Tongue (tissue), 1 donor: ENCODE measurements at regions not wholly inside any gene's neighbourhood (a gene's known extent, or its start where the extent isn't known, plus 50 kb on each side); places are given as distances from the start of the nearest gene placed in this dataset.
A peak's percentile ranks its signal among the peaks of the same experiment; 100 is the strongest.
"Not testable (repeated sequence)": the region's sequence is repeated elsewhere in the genome, so short reads cannot be mapped to it uniquely, and the experiment has no call there.

ENCODE experiments used
- DNase-seq: peaks from one replicate; pipeline ENCODE4 v3.0.0-alpha.2; 2015

DNA sequence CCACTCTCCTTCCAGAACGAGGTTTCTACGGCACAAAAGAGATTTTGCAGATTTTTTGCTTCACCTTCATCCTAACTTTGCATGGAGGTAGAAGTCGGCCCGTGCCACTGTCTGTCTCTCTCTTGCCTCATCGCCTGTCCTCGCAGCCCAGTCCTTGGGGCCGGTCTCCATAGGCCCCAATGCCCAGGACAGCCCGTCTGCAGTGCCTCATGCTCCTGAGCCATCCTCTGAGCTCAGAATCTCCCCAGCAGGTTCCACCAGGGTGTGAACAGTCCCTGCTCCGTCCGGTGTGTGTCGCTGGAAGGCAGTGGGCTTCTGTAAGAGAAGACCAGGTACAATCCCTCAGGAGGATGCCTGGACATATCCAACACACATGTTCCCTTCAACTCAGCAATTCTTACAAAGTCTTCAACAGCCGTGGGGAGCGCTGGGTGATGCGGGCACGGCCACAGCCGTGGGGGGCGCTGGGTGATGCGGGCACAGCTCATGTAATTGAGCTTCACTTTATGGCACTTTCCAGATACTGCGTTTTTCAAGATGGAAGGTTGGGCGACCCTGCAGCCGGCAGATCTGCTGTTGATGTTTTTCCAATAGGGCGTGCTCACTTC is 231.9 kb downstream of the DLL1 start:
- DNase-seq = no peak

DNA sequence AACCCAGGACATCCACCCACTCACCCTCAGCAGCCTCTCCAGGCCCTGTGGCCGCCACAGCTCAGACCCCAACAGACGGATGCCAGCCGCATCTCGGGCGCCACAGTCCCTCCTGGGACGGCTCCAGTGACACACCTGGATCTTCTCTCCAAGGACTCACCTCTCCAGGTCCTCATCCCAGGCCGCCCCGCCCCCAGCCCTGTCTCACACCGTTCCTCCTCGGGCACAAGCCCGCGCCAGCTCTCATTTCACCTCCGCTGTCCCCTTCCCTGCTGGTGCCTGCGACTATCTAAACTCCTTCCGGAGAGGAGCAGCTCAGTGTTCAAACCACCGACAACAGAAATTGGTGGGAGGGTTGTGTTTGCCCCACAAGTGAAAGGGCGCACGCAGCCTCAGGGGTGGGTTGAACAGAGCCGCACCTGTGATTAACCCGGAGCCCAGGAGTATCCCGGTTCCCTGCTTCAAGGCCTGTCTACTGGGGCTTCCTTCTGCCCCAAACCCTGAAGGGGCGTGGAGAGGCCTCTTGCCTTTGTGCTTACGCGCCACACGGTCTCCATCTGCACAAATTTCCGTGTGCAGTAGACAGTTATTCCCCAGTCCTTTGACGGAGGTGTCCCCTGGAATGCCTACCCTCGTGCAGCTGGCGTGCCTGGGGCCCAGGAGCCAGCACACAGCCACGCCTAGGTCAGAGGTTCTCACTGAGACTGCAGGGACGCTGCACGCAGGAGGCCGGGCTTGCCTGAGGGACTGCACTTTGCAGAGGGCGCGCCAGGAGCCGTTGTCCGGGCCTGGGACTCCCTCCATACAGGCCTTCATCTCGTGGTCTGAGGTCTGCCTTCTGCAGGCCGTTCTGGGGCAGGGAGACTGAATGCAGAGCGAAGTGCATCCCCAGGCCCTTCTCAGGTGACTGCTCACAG is 232.7 kb downstream of the DLL1 start:
- no peak for DNase-seq

DNA sequence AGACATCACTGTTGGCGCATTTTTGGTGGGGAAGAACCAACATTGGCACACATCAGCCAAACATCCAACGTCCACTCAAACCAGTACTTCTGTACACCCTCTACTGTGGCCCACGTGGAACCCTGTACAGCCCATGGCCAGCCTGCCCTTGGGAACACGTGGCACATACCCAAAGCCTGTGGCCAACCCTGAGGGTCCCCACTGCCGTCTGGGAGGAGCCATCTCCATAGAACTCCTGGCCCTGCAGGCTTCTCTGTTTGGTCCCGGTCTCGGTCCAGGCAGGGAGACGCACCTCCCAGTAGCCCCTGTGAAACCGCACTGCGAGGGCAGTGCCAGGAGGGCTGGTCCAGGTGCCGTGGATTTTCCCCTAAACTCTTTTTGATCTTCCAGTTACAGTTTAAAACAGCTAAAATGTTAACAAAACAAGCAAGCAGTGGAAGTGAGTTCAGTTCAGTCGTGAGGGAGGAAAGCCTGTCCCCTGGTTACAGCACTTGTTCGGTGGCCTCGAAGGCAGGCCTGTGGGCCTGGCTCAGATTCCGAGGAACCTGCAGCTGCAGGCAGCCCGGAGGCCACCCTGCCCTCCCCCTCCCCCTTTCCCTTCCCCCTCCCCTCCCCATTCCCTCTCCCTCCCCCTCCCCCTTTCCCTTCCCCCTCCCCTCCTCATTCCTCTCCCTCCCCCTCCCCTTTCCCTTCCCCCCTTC is 233.7 kb downstream of the DLL1 start:
- no peak for DNase-seq

DNA sequence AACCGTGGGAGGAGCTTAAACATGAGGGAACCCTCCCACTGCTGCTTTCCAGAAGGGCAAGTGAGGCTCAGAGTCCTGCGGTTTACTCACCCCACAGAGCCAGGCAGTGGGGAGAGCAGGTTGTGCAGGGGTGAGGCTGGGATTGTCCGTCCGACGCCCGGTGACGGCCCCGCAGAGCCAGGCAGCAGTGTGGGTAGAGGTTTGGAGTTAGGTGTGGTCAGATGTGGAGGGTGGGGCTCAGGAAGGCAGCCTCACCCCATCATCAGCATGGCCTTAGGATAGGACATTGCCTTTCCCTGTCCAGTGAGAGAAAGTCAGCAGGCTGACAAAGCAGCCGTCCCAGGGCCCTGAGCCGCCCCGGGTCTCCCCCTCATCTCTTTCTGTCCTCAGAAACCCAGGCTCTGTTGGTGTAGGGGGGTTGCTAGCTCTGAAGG is 234.6 kb downstream of the DLL1 start:
- DNase-seq = no peak

DNA sequence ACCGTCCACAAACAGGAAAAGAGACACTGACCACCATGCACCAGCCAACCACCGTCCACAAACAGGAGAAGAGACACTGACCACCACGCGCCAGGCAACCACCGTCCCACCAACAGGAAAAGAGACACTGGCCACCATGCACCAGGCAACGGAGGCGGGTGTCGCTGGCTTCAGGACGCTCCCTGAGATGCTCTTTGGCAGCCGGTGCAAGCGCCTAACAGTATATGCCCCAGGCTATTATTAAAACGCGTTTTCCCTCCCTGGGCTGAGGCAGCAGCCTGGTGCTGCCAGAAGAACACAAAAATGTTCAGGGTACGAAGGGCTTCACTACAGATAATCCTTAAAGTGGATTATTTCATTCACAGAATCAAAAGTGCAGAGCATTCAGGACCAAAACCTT is 235.1 kb downstream of the DLL1 start:
- not testable (repeated sequence) for DNase-seq

DNA sequence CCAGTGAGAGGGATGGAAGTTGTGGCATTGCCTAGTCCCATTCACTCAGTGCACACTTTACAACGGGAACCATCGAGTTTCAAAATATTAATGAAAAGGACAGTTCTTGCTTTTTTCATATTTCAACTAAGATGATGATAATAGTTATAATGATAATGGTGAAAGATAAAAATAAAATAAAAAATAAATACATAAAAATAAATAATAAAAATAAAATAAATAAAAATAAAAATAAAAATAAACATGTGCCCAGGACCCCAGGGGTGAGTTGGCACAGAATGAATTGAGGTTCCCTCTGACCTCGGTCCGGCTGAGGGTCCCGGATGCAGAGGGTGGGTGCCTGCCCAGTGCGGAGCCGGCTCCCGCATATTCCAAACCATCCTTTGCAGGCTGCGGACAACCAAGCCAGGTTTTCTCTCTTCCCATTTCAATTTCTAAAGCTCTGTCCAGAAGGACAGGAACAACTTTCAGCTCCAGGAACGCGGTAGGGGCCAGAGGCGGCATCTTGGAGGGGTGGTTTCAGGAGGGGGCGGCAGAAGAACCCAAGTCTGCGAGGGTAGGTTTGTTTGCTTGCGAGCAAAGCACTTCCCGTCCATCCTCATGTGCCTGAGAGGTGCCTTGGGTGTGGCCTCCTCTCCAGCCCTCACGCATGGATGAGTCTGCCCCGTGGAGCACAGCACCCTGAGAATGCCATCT is 236.8 kb downstream of the DLL1 start:
- DNase-seq = no peak

DNA sequence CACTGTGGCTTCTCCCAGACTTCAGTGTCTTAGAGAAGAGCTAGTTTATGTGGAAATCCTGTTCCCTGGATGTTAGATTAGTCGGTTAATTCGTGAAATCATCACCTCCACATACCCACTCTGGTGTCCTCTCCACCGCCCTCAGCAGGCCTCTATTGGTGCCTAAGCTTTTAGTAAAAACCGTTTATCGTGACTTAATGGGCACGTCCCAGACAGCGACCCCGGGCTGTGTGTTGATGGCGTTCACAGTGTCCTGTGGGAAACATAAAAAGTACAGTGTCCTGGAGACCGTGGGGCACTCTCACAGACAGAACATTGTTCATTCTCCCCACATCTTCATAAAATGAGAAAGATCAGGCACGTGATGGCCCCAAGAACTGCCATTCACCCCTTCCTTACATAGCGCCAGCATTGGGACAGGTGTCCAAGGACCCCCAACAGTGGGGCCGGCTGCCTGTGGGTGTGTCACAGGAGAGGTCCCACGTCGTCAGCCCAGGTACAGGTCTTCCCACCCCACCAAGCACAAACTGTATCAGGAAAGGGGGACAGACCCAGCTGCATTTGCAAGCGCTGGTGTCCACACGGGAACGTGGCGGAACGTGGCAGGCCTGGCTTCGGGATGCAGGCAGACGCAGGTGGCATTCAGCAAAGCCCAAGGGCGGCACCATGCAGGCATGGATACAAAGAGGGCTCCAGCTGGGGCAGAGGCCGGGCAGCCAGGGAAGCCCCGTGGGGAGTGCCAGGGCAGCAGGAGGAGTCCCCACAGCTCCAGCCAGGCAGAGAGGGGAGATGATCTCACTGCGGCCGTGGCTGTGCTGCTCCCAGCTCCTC is 237.7 kb downstream of the DLL1 start:
- no peak for DNase-seq

DNA sequence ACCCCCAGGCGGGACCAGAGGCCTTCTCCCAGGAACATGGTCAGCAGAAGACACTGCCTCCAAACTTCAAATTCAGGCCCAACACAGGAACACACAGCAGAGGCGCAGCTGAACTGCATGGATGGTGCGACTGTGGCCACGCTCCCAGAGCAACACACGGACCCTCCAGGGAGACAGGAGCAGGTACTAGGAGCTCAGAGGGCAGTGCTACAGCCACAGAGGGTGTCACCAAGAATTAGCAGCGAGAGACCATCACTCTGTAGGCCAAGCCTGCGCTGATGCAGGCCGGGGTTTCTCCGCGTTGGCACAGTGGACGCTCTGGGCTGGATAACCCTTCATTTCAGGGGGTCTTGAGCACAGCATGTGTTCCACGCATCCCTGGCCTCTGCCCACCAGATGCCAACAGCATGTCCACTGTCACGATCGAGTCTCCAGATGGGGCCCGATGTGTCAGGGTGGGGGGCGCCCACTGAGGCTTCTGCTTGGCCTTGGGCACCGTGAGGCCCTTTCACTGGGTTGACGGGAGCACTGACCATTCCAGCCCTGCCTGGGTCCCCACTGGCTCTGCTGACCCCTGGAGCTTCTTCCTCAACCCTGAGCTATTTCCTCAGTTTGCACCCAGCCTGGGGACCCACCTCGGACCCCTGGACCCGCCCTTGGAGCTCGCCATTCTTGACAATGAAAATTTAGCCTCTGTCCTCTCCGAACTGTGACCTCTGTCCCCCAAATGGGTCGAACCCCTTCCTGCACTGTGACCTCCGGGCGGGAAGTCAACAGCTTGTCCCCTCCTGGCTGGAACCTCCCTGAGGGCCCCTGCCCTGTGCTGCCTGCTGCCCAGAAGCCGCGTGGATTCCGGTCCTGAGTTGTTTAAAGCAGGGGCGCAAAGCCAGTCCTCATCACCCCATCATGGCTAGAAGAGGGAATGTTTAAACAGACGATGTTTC is 239.4 kb downstream of the DLL1 start:
- DNase-seq = no peak

DNA sequence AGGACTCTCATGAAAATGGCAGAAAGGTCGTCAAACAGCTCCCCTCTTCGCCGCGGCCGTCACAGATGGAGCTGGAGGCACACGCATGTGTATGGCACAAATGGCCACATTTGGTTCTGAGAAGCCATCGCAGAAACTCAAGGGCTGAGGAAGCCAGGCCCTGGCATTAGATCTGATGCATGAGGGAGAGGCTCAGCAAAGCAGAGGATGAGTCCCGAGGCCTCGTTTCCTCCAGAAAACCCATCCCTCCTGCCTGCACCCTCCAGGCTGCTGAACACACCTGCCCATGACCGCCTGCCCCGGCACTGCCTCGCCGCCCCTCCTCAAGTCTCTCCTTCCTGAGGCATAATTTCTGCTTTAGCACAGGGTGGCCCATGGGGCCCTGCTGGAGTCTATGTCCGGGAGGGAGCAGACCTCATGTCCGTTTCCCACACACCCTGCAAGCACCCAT is 240.3 kb downstream of the DLL1 start:
- DNase-seq = no peak

DNA sequence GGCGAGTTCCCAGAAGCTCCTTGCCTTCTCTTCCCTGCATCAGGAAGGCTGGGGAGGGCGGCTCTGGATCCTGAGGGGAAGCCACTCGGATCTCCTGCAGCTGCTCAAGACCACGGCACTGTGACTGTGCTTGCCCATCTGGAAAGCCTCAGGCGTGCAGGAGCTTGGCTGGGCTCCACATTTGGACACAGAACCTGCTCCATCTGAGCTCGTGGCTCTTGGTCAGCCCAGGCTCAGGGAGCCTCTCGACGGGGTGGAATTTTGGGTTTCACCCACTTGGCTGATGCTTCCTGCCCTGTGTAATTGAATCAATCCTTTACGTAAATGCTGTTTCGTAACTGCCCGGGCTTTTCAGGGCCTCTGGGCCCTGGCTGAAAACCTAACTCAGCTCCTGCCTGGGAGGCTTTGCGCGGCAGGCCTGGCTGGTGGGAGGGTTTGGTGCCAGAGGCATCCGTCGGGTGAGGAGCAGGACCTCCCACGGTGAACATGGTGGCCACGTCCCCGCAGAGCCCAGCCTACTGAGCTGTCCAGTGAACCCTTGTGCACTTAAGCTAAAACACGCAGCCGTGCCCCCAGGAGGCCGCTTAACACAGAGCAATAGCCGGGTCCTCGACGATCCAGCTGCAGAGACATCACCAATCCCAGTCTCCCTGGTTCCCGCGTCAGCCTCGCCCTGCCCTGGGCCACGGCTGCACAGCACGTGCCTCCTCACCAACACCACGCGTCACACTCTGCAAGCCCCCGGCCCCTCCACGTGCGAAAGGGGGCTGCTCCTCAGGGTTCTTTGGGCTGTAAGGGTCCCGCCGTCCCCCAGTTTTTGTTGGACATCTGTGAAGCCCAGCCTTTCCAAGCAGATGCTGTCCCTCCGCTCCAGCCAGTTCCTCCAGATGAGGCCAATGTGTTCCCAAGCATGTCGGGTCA is 241.0 kb downstream of the DLL1 start:
- peak; percentile 96 for DNase-seq

DNA sequence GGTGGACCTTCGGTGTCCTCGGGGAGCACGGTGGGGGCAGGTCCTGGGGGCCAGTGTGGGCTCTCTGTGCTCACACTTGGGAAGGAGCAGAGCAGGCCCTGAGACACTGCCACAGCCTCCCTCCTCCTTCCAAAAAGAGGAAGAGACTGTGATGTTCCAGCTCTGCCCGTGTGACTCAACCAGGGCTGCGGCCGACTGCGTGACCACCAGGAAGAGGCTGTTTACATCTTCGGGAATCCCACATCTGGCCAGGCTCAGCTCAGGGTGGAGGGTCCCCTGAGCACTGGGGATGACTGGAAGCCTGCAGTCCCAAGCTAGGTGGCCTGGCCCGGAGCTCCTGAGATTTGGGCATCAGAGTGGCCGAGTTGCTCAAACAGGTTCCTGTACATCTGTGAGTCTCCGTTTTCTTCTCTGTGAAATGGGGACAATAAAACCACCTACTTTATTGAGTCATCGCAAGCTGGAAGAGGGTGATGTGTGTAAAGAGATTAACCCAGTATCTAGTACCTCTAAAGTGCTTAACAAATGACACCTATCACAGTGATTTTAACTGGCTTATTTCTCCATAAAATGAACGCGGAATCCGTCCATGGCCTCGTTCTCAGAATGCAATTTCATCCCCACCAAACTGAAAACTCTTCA is 242.1 kb downstream of the DLL1 start:
- DNase-seq = no peak

DNA sequence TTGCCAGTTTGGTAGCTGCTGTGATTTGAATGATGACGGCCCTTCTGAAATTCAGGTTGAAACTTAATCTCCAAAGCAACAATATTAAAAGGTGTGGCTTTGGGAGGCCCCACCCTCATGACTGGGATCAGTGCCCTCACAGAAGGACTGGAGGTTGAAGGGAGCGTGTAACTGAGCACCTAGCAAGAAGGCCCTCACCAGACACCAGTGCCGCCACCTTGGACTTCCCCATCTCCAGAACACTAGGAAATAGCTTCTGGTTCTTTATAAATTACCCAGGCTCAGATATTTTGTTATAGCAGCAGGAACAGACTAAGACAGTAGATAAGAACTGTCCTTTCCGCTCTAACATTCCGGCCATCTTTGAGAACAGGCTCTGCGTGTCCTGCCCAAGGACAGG is 243.1 kb downstream of the DLL1 start:
- DNase-seq = no peak

DNA sequence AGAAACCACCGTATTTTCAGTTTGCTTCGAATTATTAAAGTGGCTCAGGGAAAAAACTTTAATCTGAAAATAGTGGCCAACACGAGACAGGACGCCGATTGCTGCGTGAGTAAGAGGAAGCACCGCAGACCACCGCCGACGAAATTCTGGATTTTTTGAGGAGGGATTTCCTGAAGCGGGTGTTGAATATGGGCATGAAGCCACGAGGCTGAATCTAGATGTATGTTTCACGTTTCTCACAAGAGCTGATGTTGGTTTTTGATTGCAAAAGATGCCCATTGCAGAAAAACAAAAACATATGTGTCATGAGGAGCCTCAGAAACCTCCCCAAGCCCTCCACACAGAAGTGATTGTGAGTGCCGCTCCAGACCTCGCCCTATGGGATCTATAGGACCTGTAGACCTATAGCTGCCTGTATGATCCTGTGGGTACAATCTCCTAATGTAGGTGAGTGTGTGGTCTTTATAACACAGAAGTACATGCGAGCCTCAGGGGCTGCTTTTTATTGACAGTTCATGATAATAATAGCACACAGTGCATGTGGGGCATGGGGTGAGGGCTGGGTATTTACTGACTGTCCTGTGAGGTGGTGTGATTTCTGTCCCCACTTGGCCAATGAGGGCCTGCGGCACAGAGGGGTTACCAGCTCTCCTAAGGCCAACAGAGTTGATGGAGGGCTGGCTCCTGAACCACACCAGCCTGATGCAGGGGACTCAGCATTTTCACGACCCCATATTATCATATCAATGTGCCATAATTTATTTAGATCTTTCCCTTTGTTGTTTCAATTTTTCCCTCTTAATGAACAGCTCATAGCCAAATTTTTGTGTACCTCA is 243.9 kb downstream of the DLL1 start:
- DNase-seq = no peak

DNA sequence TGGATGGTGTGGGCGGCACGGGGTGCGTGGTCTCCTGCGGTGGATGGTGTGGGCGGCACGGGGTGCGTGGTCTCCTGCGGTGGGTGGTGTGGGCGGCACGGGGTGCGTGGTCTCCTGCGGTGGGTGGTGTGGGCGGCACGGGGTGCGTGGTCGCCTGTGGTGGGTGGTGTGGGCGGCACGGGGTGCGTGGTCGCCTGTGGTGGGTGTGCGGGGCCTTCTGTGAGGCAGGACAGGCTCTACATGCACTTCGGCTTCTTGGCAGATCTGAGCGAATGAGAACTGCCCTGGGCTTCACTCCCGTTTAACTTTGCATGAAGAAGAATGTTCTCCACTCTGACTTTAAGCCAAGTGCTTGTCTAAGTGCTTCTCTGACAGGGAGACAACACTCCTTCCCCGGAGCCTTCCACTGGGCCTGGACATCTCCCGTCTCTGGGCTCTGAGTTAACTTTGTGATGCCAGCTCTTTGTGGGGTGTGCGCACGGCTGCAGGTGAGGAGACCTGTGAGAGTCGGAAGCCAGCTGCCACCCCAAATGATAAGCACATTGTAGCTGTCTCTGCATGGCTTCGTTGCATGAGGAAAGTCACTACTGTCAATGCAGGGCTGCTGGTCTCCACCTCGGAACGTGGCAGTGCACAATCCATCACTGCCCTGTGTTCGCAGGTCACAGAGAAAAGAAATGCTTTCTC is 244.8 kb downstream of the DLL1 start:
- peak; percentile 69 for DNase-seq

DNA sequence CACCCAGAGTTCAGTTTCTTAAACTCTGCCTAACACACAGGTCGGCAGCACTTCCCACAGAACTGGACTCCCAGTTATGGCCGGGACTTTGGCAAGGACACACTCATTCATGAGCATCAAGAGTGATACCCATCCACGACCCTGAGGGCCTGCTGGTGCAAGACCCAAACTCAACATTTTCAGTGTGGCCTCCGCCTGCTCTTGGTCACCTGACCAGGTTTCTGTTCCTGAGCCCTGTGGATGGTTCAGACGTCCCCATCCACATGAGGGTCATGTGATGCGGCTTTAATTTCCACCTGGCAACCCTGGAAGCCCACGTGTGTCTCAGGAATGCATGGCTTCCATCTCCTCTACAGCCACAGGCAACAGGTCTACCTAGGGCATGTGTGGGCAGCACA is 245.3 kb downstream of the DLL1 start:
- no peak for DNase-seq

DNA sequence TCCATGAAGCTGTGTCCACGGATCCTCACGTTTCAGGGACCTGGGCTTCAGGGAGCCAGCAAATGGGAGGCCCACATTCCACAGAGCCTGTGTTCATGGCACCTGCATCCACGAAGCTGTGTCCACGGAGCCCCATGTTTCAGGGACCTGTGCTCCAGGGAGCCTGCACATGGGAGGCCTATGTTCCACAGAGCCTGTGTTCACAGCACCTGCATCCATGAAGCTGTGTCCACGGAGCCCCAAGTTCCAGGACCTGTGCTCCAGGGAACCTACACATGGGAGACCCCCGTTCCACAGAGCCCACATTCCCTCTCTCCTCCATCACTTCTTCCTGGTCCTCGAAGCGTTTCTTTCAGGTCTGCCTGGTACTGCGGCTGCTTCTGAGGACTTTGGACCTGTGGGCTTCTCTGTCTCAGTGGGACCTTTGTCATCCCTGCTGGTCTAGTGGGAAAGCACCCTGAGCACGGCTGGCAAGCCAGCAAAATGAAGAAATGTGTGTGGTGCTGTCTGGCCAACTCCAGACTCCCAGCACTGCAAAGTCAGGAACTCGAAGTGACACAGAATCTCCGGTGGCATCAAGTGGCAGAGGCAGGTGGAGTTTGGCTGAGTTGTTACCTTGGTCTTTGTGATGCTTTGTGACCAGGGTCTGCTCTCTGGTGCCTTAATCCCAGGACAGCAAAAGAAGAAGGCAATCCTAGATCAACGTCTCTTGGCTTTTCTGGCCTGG is 245.9 kb downstream of the DLL1 start:
- no peak for DNase-seq
